ENCODE measurements at regions not wholly inside any gene's neighbourhood (a gene's known extent, or its start where the extent isn't known, plus 50 kb on each side); places are given as distances from the start of the nearest gene placed in this dataset.

- Histone ChIP-seq H3K27ac (ENCODE audit: low read length) (no peak overlapping the region), H3K4me3 (ENCODE audit: low read length in 2 of 2) (no peak overlapping the region), H3K9ac (ENCODE audit: low read length in 2 of 2) (no peak overlapping the region), H3K36me3 (ENCODE audit: control insufficient read depth in 2 of 2, insufficient read depth in 2 of 2, low read length in 2 of 2) (no peaks in the 10 kb centered on the region), H3K9me3 (ENCODE audit: control insufficient read depth in 2 of 2, low read length in 2 of 2) (no peaks in the 10 kb centered on the region), H3K27me3 (ENCODE audit: control insufficient read depth in 1 of 2, insufficient read depth in 2 of 2, low read length in 2 of 2) (no peaks in the 10 kb centered on the region), H3K4me1 (ENCODE audit: control insufficient read depth, insufficient read depth, low read length) (peaks cover 16% of the 10 kb centered on the region)
These were observed 319.2 kb upstream of the DDHD1 start for GRCh38 chr14:53472306-53472705.

GRCh38 chr14:53470351-53471043 is 317.4 kb upstream of the DDHD1 start:
- Histone ChIP-seq H3K4me1 (ENCODE audit: control insufficient read depth, insufficient read depth, low read length) (peaks cover 16% of the 10 kb centered on the region), H3K4me3 (ENCODE audit: low read length in 2 of 2) (no peak overlapping the region), H3K27me3 (ENCODE audit: control insufficient read depth in 1 of 2, insufficient read depth in 2 of 2, low read length in 2 of 2) (no peaks in the 10 kb centered on the region), H3K27ac (ENCODE audit: low read length) (no peak overlapping the region), H3K9ac (ENCODE audit: low read length in 2 of 2) (no peak overlapping the region), H3K36me3 (ENCODE audit: control insufficient read depth in 2 of 2, insufficient read depth in 2 of 2, low read length in 2 of 2) (no peaks in the 10 kb centered on the region), H3K9me3 (ENCODE audit: control insufficient read depth in 2 of 2, low read length in 2 of 2) (no peaks in the 10 kb centered on the region)

- Histone ChIP-seq H3K36me3 (ENCODE audit: control insufficient read depth in 2 of 2, insufficient read depth in 2 of 2, low read length in 2 of 2) (no peaks in the 10 kb centered on the region), H3K4me1 (ENCODE audit: control insufficient read depth, insufficient read depth, low read length) (peaks cover 16% of the 10 kb centered on the region), H3K9me3 (ENCODE audit: control insufficient read depth in 2 of 2, low read length in 2 of 2) (no peaks in the 10 kb centered on the region), H3K4me3 (ENCODE audit: low read length in 2 of 2) (no peak overlapping the region), H3K9ac (ENCODE audit: low read length in 2 of 2) (no peak overlapping the region), H3K27me3 (ENCODE audit: control insufficient read depth in 1 of 2, insufficient read depth in 2 of 2, low read length in 2 of 2) (no peaks in the 10 kb centered on the region), H3K27ac (ENCODE audit: low read length) (no peak overlapping the region)
These were observed 315.8 kb upstream of the DDHD1 start for GRCh38 chr14:53468876-53469275.

- H3K27ac ChIP-seq (ENCODE audit: low read length), result no peak overlapping the region
These were observed 311.3 kb upstream of the DDHD1 start for GRCh38 chr14:53464376-53464775.

GRCh38 chr14:53462931-53463778 is 310.0 kb upstream of the DDHD1 start:
- H3K4me1 ChIP-seq (ENCODE audit: control insufficient read depth, insufficient read depth, low read length), result peaks cover 3% of the 10 kb centered on the region
- H3K9ac ChIP-seq (ENCODE audit: low read length in 2 of 2), result no peak overlapping the region
- no peaks in the 10 kb centered on the region for H3K27me3 ChIP-seq (ENCODE audit: control insufficient read depth in 1 of 2, insufficient read depth in 2 of 2, low read length in 2 of 2)
- H3K4me3 ChIP-seq (ENCODE audit: low read length in 2 of 2), result no peak overlapping the region
- no peak overlapping the region for H3K27ac ChIP-seq (ENCODE audit: low read length)
- no peaks in the 10 kb centered on the region for H3K36me3 ChIP-seq (ENCODE audit: control insufficient read depth in 2 of 2, insufficient read depth in 2 of 2, low read length in 2 of 2)
- H3K9me3 ChIP-seq (ENCODE audit: control insufficient read depth in 2 of 2, low read length in 2 of 2), result no peaks in the 10 kb centered on the region

More at GRCh38 chr14:53464376-53464775, 311.3 kb upstream of the DDHD1 start:
- Histone ChIP-seq H3K9me3 (ENCODE audit: control insufficient read depth in 2 of 2, low read length in 2 of 2) (no peaks in the 10 kb centered on the region), H3K4me3 (ENCODE audit: low read length in 2 of 2) (no peak overlapping the region), H3K27me3 (ENCODE audit: control insufficient read depth in 1 of 2, insufficient read depth in 2 of 2, low read length in 2 of 2) (no peaks in the 10 kb centered on the region), H3K4me1 (ENCODE audit: control insufficient read depth, insufficient read depth, low read length) (peaks cover 6% of the 10 kb centered on the region), H3K9ac (ENCODE audit: low read length in 2 of 2) (no peak overlapping the region), H3K36me3 (ENCODE audit: control insufficient read depth in 2 of 2, insufficient read depth in 2 of 2, low read length in 2 of 2) (no peaks in the 10 kb centered on the region)

GRCh38 chr14:53461858-53462257 is 308.7 kb upstream of the DDHD1 start:
- no peaks in the 10 kb centered on the region for H3K27me3 ChIP-seq (ENCODE audit: control insufficient read depth in 1 of 2, insufficient read depth in 2 of 2, low read length in 2 of 2)
- H3K4me1 ChIP-seq (ENCODE audit: control insufficient read depth, insufficient read depth, low read length), result peaks cover 3% of the 10 kb centered on the region
- H3K9me3 ChIP-seq (ENCODE audit: control insufficient read depth in 2 of 2, low read length in 2 of 2), result no peaks in the 10 kb centered on the region
- H3K27ac ChIP-seq (ENCODE audit: low read length), result no peak overlapping the region
- no peak overlapping the region for H3K4me3 ChIP-seq (ENCODE audit: low read length in 2 of 2)
- no peaks in the 10 kb centered on the region for H3K36me3 ChIP-seq (ENCODE audit: control insufficient read depth in 2 of 2, insufficient read depth in 2 of 2, low read length in 2 of 2)
- H3K9ac ChIP-seq (ENCODE audit: low read length in 2 of 2), result no peak overlapping the region

GRCh38 chr14:53460544-53460943 is 307.4 kb upstream of the DDHD1 start:
- Histone ChIP-seq H3K9me3 (ENCODE audit: control insufficient read depth in 2 of 2, low read length in 2 of 2) (no peaks in the 10 kb centered on the region), H3K9ac (ENCODE audit: low read length in 2 of 2) (no peak overlapping the region), H3K36me3 (ENCODE audit: control insufficient read depth in 2 of 2, insufficient read depth in 2 of 2, low read length in 2 of 2) (no peaks in the 10 kb centered on the region), H3K27me3 (ENCODE audit: control insufficient read depth in 1 of 2, insufficient read depth in 2 of 2, low read length in 2 of 2) (no peaks in the 10 kb centered on the region), H3K4me1 (ENCODE audit: control insufficient read depth, insufficient read depth, low read length) (peaks cover 3% of the 10 kb centered on the region), H3K4me3 (ENCODE audit: low read length in 2 of 2) (no peak overlapping the region), H3K27ac (ENCODE audit: low read length) (no peak overlapping the region)

- Histone ChIP-seq H3K27ac (ENCODE audit: low read length) (no peak overlapping the region), H3K36me3 (ENCODE audit: control insufficient read depth in 2 of 2, insufficient read depth in 2 of 2, low read length in 2 of 2) (no peaks in the 10 kb centered on the region), H3K27me3 (ENCODE audit: control insufficient read depth in 1 of 2, insufficient read depth in 2 of 2, low read length in 2 of 2) (no peaks in the 10 kb centered on the region), H3K9ac (ENCODE audit: low read length in 2 of 2) (no peak overlapping the region), H3K9me3 (ENCODE audit: control insufficient read depth in 2 of 2, low read length in 2 of 2) (no peaks in the 10 kb centered on the region), H3K4me3 (ENCODE audit: low read length in 2 of 2) (no peak overlapping the region), H3K4me1 (ENCODE audit: control insufficient read depth, insufficient read depth, low read length) (peaks cover 3% of the 10 kb centered on the region)
These were observed 305.3 kb upstream of the DDHD1 start for GRCh38 chr14:53458368-53458814.

GRCh38 chr14:53456931-53457330 is 303.8 kb upstream of the DDHD1 start:
- no peaks in the 10 kb centered on the region for H3K27me3 ChIP-seq (ENCODE audit: control insufficient read depth in 1 of 2, insufficient read depth in 2 of 2, low read length in 2 of 2)
- no peaks in the 10 kb centered on the region for H3K4me1 ChIP-seq (ENCODE audit: control insufficient read depth, insufficient read depth, low read length)
- no peak overlapping the region for H3K27ac ChIP-seq (ENCODE audit: low read length)
- no peaks in the 10 kb centered on the region for H3K9me3 ChIP-seq (ENCODE audit: control insufficient read depth in 2 of 2, low read length in 2 of 2)
- H3K4me3 ChIP-seq (ENCODE audit: low read length in 2 of 2), result no peak overlapping the region
- no peak overlapping the region for H3K9ac ChIP-seq (ENCODE audit: low read length in 2 of 2)
- H3K36me3 ChIP-seq (ENCODE audit: control insufficient read depth in 2 of 2, insufficient read depth in 2 of 2, low read length in 2 of 2), result no peaks in the 10 kb centered on the region

GRCh38 chr14:53452005-53452673 is 299.0 kb upstream of the DDHD1 start:
- H3K4me3 ChIP-seq (ENCODE audit: low read length in 2 of 2), result no peak overlapping the region
- H3K9me3 ChIP-seq (ENCODE audit: control insufficient read depth in 2 of 2, low read length in 2 of 2), result no peaks in the 10 kb centered on the region
- H3K9ac ChIP-seq (ENCODE audit: low read length in 2 of 2), result no peak overlapping the region
- no peaks in the 10 kb centered on the region for H3K4me1 ChIP-seq (ENCODE audit: control insufficient read depth, insufficient read depth, low read length)
- H3K36me3 ChIP-seq (ENCODE audit: control insufficient read depth in 2 of 2, insufficient read depth in 2 of 2, low read length in 2 of 2), result no peaks in the 10 kb centered on the region
- H3K27me3 ChIP-seq (ENCODE audit: control insufficient read depth in 1 of 2, insufficient read depth in 2 of 2, low read length in 2 of 2), result no peaks in the 10 kb centered on the region
- H3K27ac ChIP-seq (ENCODE audit: low read length), result no peak overlapping the region
